ENCODE measurements at regions not wholly inside any gene's neighbourhood (a gene's known extent, or its start where the extent isn't known, plus 50 kb on each side); places are given as distances from the start of the nearest gene placed in this dataset.

GRCh38 chr2:196568506-196568905, 71.0 kb upstream of the CCDC150 start:
- DNase-seq (ENCODE audit: low read depth in 2 of 2) = no peak

- no peak for DNase-seq (ENCODE audit: low read depth in 2 of 2)
Measured at GRCh38 chr2:196584903-196585302, 54.6 kb upstream of the CCDC150 start.

GRCh38 chr2:196586511-196586991, 53.0 kb upstream of the CCDC150 start:
- DNase-seq (ENCODE audit: low read depth in 2 of 2) = no peak

- DNase-seq (ENCODE audit: low read depth in 2 of 2) = no peak
Measured at GRCh38 chr2:196587056-196587455, 52.5 kb upstream of the CCDC150 start.

- DNase-seq (ENCODE audit: low read depth in 2 of 2) = no peak
Measured at GRCh38 chr2:196587739-196588138, 51.8 kb upstream of the CCDC150 start.

GRCh38 chr2:196589419-196589818, 50.1 kb upstream of the CCDC150 start:
- no peak for DNase-seq (ENCODE audit: low read depth in 2 of 2)

All from stimulated activated CD4-positive, alpha-beta T cell treated with anti-CD3 and anti-CD28 coated beads, Interleukin-12 subunit alpha, Interleukin-12 subunit beta, amount 100 ng/mL, for 24 hours (primary cell).